Thoracic aorta (tissue), 2 donors: ENCODE measurements at regions not wholly inside any gene's neighbourhood (a gene's known extent, or its start where the extent isn't known, plus 50 kb on each side); places are given as distances from the start of the nearest gene placed in this dataset.

ENCODE experiments used
- ATAC-seq: fragments of 150-250 bp; one replicate; pipeline ENCODE4 v1.8.0; 2017; ENCODE audit warnings: low read depth; ENCODE audit not compliant: insufficient number of reproducible peaks, low FRiP score
- DNase-seq: peaks from one replicate; pipeline ENCODE4 v3.0.0-alpha.2; 2020; ENCODE audit warnings: low spot score
- H3K27ac ChIP-seq, 2 donors: fragments of 200-600 bp; sonication (generic); 1 replicate in 1 of 2; 2 replicates in 1 of 2; pipeline ENCODE4 v1.5.1; 2016; ENCODE audit warnings: mild to moderate bottlenecking in 2 of 2, moderate library complexity in 2 of 2
- H3K27me3 ChIP-seq: fragments of 200-600 bp; sonication (generic); replicated peaks from 2 replicates; pipeline ENCODE4 v1.6.0; 2016; ENCODE audit warnings: mild to moderate bottlenecking; ENCODE audit not compliant: insufficient read depth
- H3K36me3 ChIP-seq: fragments of 200-600 bp; sonication (generic); one replicate; pipeline ENCODE4 v1.5.1; 2016
- H3K4me1 ChIP-seq, 2 donors: fragments of 200-600 bp; sonication (generic); 1 replicate in 1 of 2; 2 replicates in 1 of 2; pipeline versions ENCODE4 v1.5.1 to v1.6.0; 2016; ENCODE audit warnings: low read depth in 2 of 2, mild to moderate bottlenecking in 1 of 2; ENCODE audit not compliant: control insufficient read depth in 1 of 2
- H3K4me3 ChIP-seq: fragments of 200-600 bp; sonication (generic); 2 replicates; pipeline ENCODE4 v1.5.1; 2016; ENCODE audit warnings: mild to moderate bottlenecking
- H3K9me3 ChIP-seq: fragments of 200-600 bp; sonication (generic); 2 replicates; pipeline ENCODE4 v1.5.1; 2016
- CTCF ChIP-seq: fragments of 200-600 bp; sonication (generic); IDR thresholded peaks from one replicate; pipeline ENCODE4 v1.5.1; 2019; ENCODE audit warnings: antibody characterized with exemption

- no peak overlapping the region for H3K27ac ChIP-seq
- no peak for ATAC-seq
- peaks cover 3% of the 10 kb centered on the region for H3K9me3 ChIP-seq
- no peak for TF ChIP-seq CTCF
- H3K36me3 ChIP-seq: no peaks in the 10 kb centered on the region
- no peak overlapping the region for H3K4me3 ChIP-seq
- peaks cover 3 to 8% of the 10 kb centered on the region in 2 donors for H3K4me1 ChIP-seq
- no peaks in the 10 kb centered on the region for H3K27me3 ChIP-seq
- no peak for DNase-seq
Measured at GRCh38 chr13:40206241-40207000, 460.0 kb downstream of the FOXO1 start.

GRCh38 chr13:40207001-40207478 lies 459.4 kb downstream of the FOXO1 start:
- Histone ChIP-seq H3K36me3 (no peaks in the 10 kb centered on the region), H3K4me3 (no peak overlapping the region), H3K4me1 (peaks cover 3 to 8% of the 10 kb centered on the region in 2 donors), H3K9me3 (peaks cover 3% of the 10 kb centered on the region), H3K27ac (no peak overlapping the region), H3K27me3 (no peaks in the 10 kb centered on the region)
- no peak for TF ChIP-seq CTCF
- ATAC-seq (no peak), DNase-seq (no peak)

- H3K4me3 ChIP-seq: no peak overlapping the region
- H3K4me1 ChIP-seq: peaks cover 3 to 8% of the 10 kb centered on the region in 2 donors
- DNase-seq (no peak), ATAC-seq (no peak)
- H3K36me3 ChIP-seq: no peaks in the 10 kb centered on the region
- no peak overlapping the region for H3K27ac ChIP-seq
- H3K27me3 ChIP-seq: no peaks in the 10 kb centered on the region
- H3K9me3 ChIP-seq: peaks cover 3% of the 10 kb centered on the region
- TF ChIP-seq CTCF: no peak
Measured at GRCh38 chr13:40208517-40208916, 457.9 kb downstream of the FOXO1 start.

- Histone ChIP-seq H3K27ac (no peak overlapping the region), H3K4me3 (no peak overlapping the region), H3K4me1 (peaks cover 2 to 8% of the 10 kb centered on the region in 2 donors), H3K27me3 (no peaks in the 10 kb centered on the region), H3K9me3 (no peaks in the 10 kb centered on the region), H3K36me3 (no peaks in the 10 kb centered on the region)
- DNase-seq (no peak), ATAC-seq (no peak)
- no peak for TF ChIP-seq CTCF
Measured at GRCh38 chr13:40210865-40211585, 455.4 kb downstream of the FOXO1 start.

GRCh38 chr13:40211586-40211968 lies 454.9 kb downstream of the FOXO1 start:
- DNase-seq (no peak), ATAC-seq (no peak)
- Histone ChIP-seq H3K27me3 (no peaks in the 10 kb centered on the region), H3K36me3 (no peaks in the 10 kb centered on the region), H3K4me3 (no peak overlapping the region), H3K27ac (no peak overlapping the region), H3K9me3 (no peaks in the 10 kb centered on the region), H3K4me1 (peaks cover 0 to 3% of the 10 kb centered on the region in 2 donors)
- no peak for TF ChIP-seq CTCF
